HL-60 (cell line): ENCODE measurements at regions not wholly inside any gene's neighbourhood (a gene's known extent, or its start where the extent isn't known, plus 50 kb on each side); places are given as distances from the start of the nearest gene placed in this dataset.

Source experiments
- DNase-seq, 2 experiments: peaks; one replicate each; pipeline ENCODE4 v3.0.0-alpha.2; 2010 to 2020; ENCODE audit warnings: low read depth in 1 of 2, low spot score in 1 of 2
- H3K27ac ChIP-seq: fragments of 250-450 bp; sonication (Bioruptor Pico); replicated peaks from 2 replicates; pipeline ENCODE4 v1.5.1; 2020; ENCODE audit warnings: mild to moderate bottlenecking, moderate library complexity
- H3K27me3 ChIP-seq: fragments of 250-450 bp; sonication (Bioruptor Pico); 2 replicates; pipeline ENCODE4 v1.5.1; 2021; ENCODE audit warnings: mild to moderate bottlenecking, moderate library complexity; ENCODE audit not compliant: insufficient read depth, poor library complexity, severe bottlenecking
- H3K4me3 ChIP-seq: replicated peaks from 2 replicates; pipeline ENCODE4 v1.5.1; 2011; ENCODE audit warnings: mild to moderate bottlenecking, control low read depth, low read length; ENCODE audit not compliant: insufficient read depth
- CTCF ChIP-seq: IDR thresholded peaks from one replicate; pipeline ENCODE4 v1.5.1; 2011; ENCODE audit warnings: low read length, control low read depth, inconsistent platforms; ENCODE audit not compliant: insufficient read depth
- GABPA ChIP-seq: IDR thresholded peaks from 2 replicates; pipeline ENCODE4 v1.6.1; 2012; ENCODE audit warnings: low read depth
- POLR2AphosphoS5 ChIP-seq: IDR thresholded peaks from 2 replicates; pipeline ENCODE4 v1.6.1; 2012; ENCODE audit warnings: low read depth
- REST ChIP-seq: IDR thresholded peaks from 2 replicates; pipeline ENCODE4 v1.6.1; 2012; ENCODE audit warnings: low read depth; ENCODE audit not compliant: insufficient replicate concordance
- SPI1 ChIP-seq: IDR thresholded peaks from 2 replicates; pipeline ENCODE4 v1.6.1; 2012; ENCODE audit warnings: low read depth, mild to moderate bottlenecking, borderline replicate concordance

- H3K27me3 ChIP-seq: no peaks in the 10 kb centered on the region
- no peak for TF ChIP-seq GABPA
- no peak for TF ChIP-seq SPI1
- TF ChIP-seq POLR2AphosphoS5: no peak
- no peak for DNase-seq
- H3K4me3 ChIP-seq: no peak overlapping the region
- H3K27ac ChIP-seq: no peak overlapping the region
These were observed 78.4 kb upstream of the EMX2 start for GRCh38 chr10:117464176-117464575.

- H3K4me3 ChIP-seq: no peak overlapping the region
- no peak for DNase-seq
- TF ChIP-seq GABPA (no peak), POLR2AphosphoS5 (no peak), REST (no peak), SPI1 (no peak), CTCF (no peak)
- H3K27me3 ChIP-seq: no peaks in the 10 kb centered on the region
- H3K27ac ChIP-seq: no peak overlapping the region
These were observed 79.0 kb upstream of the EMX2 start for GRCh38 chr10:117463545-117463920.

GRCh38 chr10:117462816-117463544, 79.6 kb upstream of the EMX2 start:
- TF ChIP-seq SPI1: no peak
- H3K27me3 ChIP-seq: no peaks in the 10 kb centered on the region
- no peak overlapping the region for H3K27ac ChIP-seq
- DNase-seq: no peak
- H3K4me3 ChIP-seq: no peak overlapping the region

- H3K27ac ChIP-seq: no peak overlapping the region
- TF ChIP-seq REST (no peak), GABPA (no peak), CTCF (no peak), SPI1 (no peak), POLR2AphosphoS5 (no peak)
- no peak for DNase-seq
These were observed 80.1 kb upstream of the EMX2 start for GRCh38 chr10:117462424-117462792.

More at GRCh38 chr10:117462424-117462792, 80.1 kb upstream of the EMX2 start:
- Histone ChIP-seq H3K27me3 (no peaks in the 10 kb centered on the region), H3K4me3 (no peak overlapping the region)
